Esophagus squamous epithelium (tissue), 5 donors: ENCODE measurements at regions not wholly inside any gene's neighbourhood (a gene's known extent, or its start where the extent isn't known, plus 50 kb on each side); places are given as distances from the start of the nearest gene placed in this dataset.
A peak's percentile ranks its signal among the peaks of the same experiment; 100 is the strongest.

Experiments
- DNase-seq: peaks from one replicate; lab custom pipeline; 2025; lab: John Stamatoyannopoulos, UW
- H3K27ac ChIP-seq, 4 donors: fragments of 200-600 bp; sonication (generic); one replicate each; pipeline ENCODE4 v1.5.1; 2016 to 2019; ENCODE audit warnings: mild to moderate bottlenecking in 1 of 4
- H3K27me3 ChIP-seq, 4 donors: fragments of 200-600 bp; sonication (generic); 1 replicate in 3 of 4; 2 replicates in 1 of 4; pipeline versions ENCODE4 v1.5.1 to v1.6.0; 2017 to 2021; ENCODE audit warnings: antibody characterized with exemption in 1 of 4
- H3K36me3 ChIP-seq, 3 donors: fragments of 200-600 bp; sonication (generic); one replicate each; pipeline ENCODE4 v1.5.1; 2016 to 2019
- H3K4me1 ChIP-seq, 3 donors: fragments of 200-600 bp; sonication (generic); one replicate each; pipeline ENCODE4 v1.5.1; 2017 to 2019
- H3K4me3 ChIP-seq, 4 donors: fragments of 200-600 bp; sonication (generic); 1 replicate in 3 of 4; 2 replicates in 1 of 4; pipeline ENCODE4 v1.5.1; 2016 to 2019; ENCODE audit warnings: mild to moderate bottlenecking in 2 of 4, moderate library complexity in 1 of 4
- H3K9me3 ChIP-seq, 3 donors: fragments of 200-600 bp; sonication (generic); one replicate each; pipeline ENCODE4 v1.5.1; 2016 to 2019
- POLR2A ChIP-seq, 4 donors: fragments of 450-650 bp; IDR thresholded peaks; one replicate each; pipeline ENCODE4 v1.6.1; 2017; ENCODE audit warnings: antibody characterized with exemption in 4 of 4, mild to moderate bottlenecking in 4 of 4, moderate library complexity in 3 of 4
- WGBS, 2 donors: methylation state at CpG; one replicate each; pipeline ENCODE4 v1.1.5; 2018; 5-methylcytosine and 5-hydroxymethylcytosine counted together
- intact Hi-C: fragments of 100-400 bp; cut with DNase I; formaldehyde crosslinking; loops from one replicate; pipeline ENCODE4 v1.15.0; 2022
- TF ChIP-seq, protein P1 (sequence below), 6 experiments: fragments of 450-650 bp in 4 of 6; fragments of 200-600 bp in 2 of 6; sonication (generic) in 2 of 6; IDR thresholded peaks; one replicate each; pipeline ENCODE4 v1.5.1; 2016 to 2019; ENCODE audit warnings: antibody characterized with exemption in 6 of 6, mild to moderate bottlenecking in 4 of 6, moderate library complexity in 4 of 6
- donor health status: DM: yes; HTN: yes; CAD: no.

- Histone ChIP-seq H3K27ac (peak overlapping the region; percentile 52 to 81 (median 76)), H3K4me3 (no peak overlapping the region), H3K27me3 (peaks cover 0 to 5% (median 0%) of the 10 kb centered on the region in 4 donors), H3K9me3 (no peaks in the 10 kb centered on the region), H3K36me3 (no peaks in the 10 kb centered on the region), H3K4me1 (peaks cover 3 to 63% (median 48%) of the 10 kb centered on the region in 3 donors)
- DNase-seq: no peak
- TF ChIP-seq POLR2A (IDR thresholded peaks at IDR 0.05): no peak
- TF ChIP-seq, protein P1, sequence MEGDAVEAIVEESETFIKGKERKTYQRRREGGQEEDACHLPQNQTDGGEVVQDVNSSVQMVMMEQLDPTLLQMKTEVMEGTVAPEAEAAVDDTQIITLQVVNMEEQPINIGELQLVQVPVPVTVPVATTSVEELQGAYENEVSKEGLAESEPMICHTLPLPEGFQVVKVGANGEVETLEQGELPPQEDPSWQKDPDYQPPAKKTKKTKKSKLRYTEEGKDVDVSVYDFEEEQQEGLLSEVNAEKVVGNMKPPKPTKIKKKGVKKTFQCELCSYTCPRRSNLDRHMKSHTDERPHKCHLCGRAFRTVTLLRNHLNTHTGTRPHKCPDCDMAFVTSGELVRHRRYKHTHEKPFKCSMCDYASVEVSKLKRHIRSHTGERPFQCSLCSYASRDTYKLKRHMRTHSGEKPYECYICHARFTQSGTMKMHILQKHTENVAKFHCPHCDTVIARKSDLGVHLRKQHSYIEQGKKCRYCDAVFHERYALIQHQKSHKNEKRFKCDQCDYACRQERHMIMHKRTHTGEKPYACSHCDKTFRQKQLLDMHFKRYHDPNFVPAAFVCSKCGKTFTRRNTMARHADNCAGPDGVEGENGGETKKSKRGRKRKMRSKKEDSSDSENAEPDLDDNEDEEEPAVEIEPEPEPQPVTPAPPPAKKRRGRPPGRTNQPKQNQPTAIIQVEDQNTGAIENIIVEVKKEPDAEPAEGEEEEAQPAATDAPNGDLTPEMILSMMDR (IDR thresholded peaks at IDR 0.05): no peak
- intact Hi-C loops: no loop called here
- WGBS, 2 donors: 52 to 55% methylated on average over 15 to 17 of the region's 17 CpGs
Measured at GRCh38 chr2:46814160-46814961, 101.2 kb downstream of the MCFD2 start.

- no peaks in the 10 kb centered on the region for H3K36me3 ChIP-seq
- H3K27ac ChIP-seq: peak overlapping the region; percentile 52 to 81 (median 76)
- 76 to 83% methylated on average over 4 of the region's 4 CpGs for WGBS, 2 donors
- TF ChIP-seq, protein P1 (IDR thresholded peaks at IDR 0.05): no peak
- no peak for TF ChIP-seq POLR2A (IDR thresholded peaks at IDR 0.05)
- intact Hi-C loops: no loop called here
- no peak for DNase-seq
- H3K9me3 ChIP-seq: no peaks in the 10 kb centered on the region
- H3K4me1 ChIP-seq: peaks cover 3 to 61% (median 46%) of the 10 kb centered on the region in 3 donors
- peaks cover 0 to 5% (median 0%) of the 10 kb centered on the region in 4 donors for H3K27me3 ChIP-seq
- H3K4me3 ChIP-seq: no peak overlapping the region
Measured at GRCh38 chr2:46813680-46814079, 101.9 kb downstream of the MCFD2 start.

GRCh38 chr2:46813020-46813415 is 102.6 kb downstream of the MCFD2 start:
- peaks cover 0 to 5% (median 0%) of the 10 kb centered on the region in 4 donors for H3K27me3 ChIP-seq
- H3K9me3 ChIP-seq: no peaks in the 10 kb centered on the region
- TF ChIP-seq, protein P1 (IDR thresholded peaks at IDR 0.05): no peak
- TF ChIP-seq POLR2A (IDR thresholded peaks at IDR 0.05): no peak
- DNase-seq: no peak
- H3K4me3 ChIP-seq: no peak overlapping the region
- intact Hi-C loops: no loop called here
- peaks cover 3 to 54% (median 40%) of the 10 kb centered on the region in 3 donors for H3K4me1 ChIP-seq
- 64 to 67% methylated on average over 4 of the region's 6 CpGs for WGBS, 2 donors
- no peaks in the 10 kb centered on the region for H3K36me3 ChIP-seq
- H3K27ac ChIP-seq: peak overlapping the region in 3 of 4 donors; percentile 71 to 81 (median 80)
